IMR-90 (cell line): ENCODE measurements at regions not wholly inside any gene's neighbourhood (a gene's known extent, or its start where the extent isn't known, plus 50 kb on each side); places are given as distances from the start of the nearest gene placed in this dataset.

Source experiments
- MXI1 ChIP-seq: IDR thresholded peaks from 2 replicates; pipeline ENCODE4 v1.6.1; 2012; ENCODE audit warnings: low read depth, mild to moderate bottlenecking, low read length, moderate library complexity, borderline replicate concordance
- TF ChIP-seq, protein P1 (sequence below): fragments of 150-350 bp; IDR thresholded peaks from 2 replicates; pipeline ENCODE4 v1.6.1; 2016; ENCODE audit warnings: low read depth, mild to moderate bottlenecking, low read length, moderate library complexity, borderline replicate concordance

DNA sequence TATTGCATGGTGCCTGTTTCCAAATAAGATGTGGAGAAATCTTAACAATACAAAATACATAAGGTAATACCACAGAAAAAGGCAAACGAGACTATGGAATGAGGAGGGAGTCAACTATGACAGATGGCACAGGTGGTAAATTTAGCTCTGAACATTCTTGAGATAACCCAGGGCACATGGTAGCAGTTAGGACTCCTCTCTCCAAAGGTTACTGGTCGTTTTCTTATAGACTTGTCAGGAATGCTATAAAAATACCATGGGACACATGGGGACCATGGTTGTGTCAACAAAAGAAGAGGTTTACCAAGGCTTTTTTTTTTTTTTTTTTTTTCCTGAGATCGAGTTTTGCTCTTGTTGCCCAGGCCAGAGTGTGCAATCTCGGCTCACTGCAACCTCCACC is 209.4 kb upstream of the RFX3 start:
- no peak for TF ChIP-seq MXI1
- TF ChIP-seq, protein P1, sequence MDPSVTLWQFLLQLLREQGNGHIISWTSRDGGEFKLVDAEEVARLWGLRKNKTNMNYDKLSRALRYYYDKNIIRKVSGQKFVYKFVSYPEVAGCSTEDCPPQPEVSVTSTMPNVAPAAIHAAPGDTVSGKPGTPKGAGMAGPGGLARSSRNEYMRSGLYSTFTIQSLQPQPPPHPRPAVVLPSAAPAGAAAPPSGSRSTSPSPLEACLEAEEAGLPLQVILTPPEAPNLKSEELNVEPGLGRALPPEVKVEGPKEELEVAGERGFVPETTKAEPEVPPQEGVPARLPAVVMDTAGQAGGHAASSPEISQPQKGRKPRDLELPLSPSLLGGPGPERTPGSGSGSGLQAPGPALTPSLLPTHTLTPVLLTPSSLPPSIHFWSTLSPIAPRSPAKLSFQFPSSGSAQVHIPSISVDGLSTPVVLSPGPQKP, result no peak
